H9 (cell line): ENCODE measurements at regions not wholly inside any gene's neighbourhood (a gene's known extent, or its start where the extent isn't known, plus 50 kb on each side); places are given as distances from the start of the nearest gene placed in this dataset.

Experiments used
- DNase-seq: peaks from one replicate; pipeline ENCODE4 v3.0.0-alpha.2; 2017
- H2AFZ ChIP-seq: one replicate; pipeline ENCODE4 v1.6.1; 2013; ENCODE audit warnings: mild to moderate bottlenecking, low read length, control low read depth, moderate library complexity
- H2AK5ac ChIP-seq: 2 replicates; pipeline ENCODE4 v1.6.1; 2013; ENCODE audit warnings: low read length, control low read depth, mixed read lengths; ENCODE audit not compliant: insufficient read length
- H2BK120ac ChIP-seq: one replicate; pipeline ENCODE4 v1.6.1; 2013; ENCODE audit warnings: low read depth, mild to moderate bottlenecking, low read length, control low read depth, inconsistent platforms; ENCODE audit not compliant: poor library complexity, severe bottlenecking
- H2BK12ac ChIP-seq: 2 replicates; pipeline ENCODE4 v1.6.1; 2013; ENCODE audit warnings: low read length, control low read depth, mixed read lengths, low read depth; ENCODE audit not compliant: insufficient read length
- H2BK15ac ChIP-seq: 2 replicates; pipeline ENCODE4 v1.6.1; 2013; ENCODE audit warnings: low read depth, low read length, control low read depth
- H2BK20ac ChIP-seq: one replicate; pipeline ENCODE4 v1.6.1; 2013; ENCODE audit warnings: low read depth, mild to moderate bottlenecking, low read length, control low read depth, inconsistent platforms; ENCODE audit not compliant: poor library complexity, severe bottlenecking
- H2BK5ac ChIP-seq: 2 replicates; pipeline ENCODE4 v1.6.1; 2013; ENCODE audit warnings: low read length, control low read depth, mixed read lengths; ENCODE audit not compliant: insufficient read length
- H3K14ac ChIP-seq: 2 replicates; pipeline ENCODE4 v1.6.1; 2013; ENCODE audit warnings: low read length, control low read depth; ENCODE audit not compliant: insufficient read depth
- H3K18ac ChIP-seq: 2 replicates; pipeline ENCODE4 v1.6.1; 2013; ENCODE audit warnings: low read depth, mild to moderate bottlenecking, mixed read lengths, low read length, control low read depth; ENCODE audit not compliant: insufficient read length
- H3K23ac ChIP-seq: 2 replicates; pipeline ENCODE4 v1.6.1; 2013; ENCODE audit warnings: low read length, control low read depth, mixed read lengths, low read depth; ENCODE audit not compliant: insufficient read length
- H3K23me2 ChIP-seq: 2 replicates; pipeline ENCODE4 v1.6.1; 2013; ENCODE audit warnings: low read depth, mild to moderate bottlenecking, mixed read lengths, low read length, control low read depth; ENCODE audit not compliant: insufficient read length, poor library complexity, severe bottlenecking
- H3K27ac ChIP-seq: 2 replicates; pipeline ENCODE4 v1.5.1; 2013; ENCODE audit warnings: low read length, control low read depth, mixed read lengths, low read depth; ENCODE audit not compliant: insufficient read length
- H3K27me3 ChIP-seq: 2 replicates; pipeline ENCODE4 v1.6.1; 2013; ENCODE audit warnings: low read length, control low read depth, inconsistent platforms; ENCODE audit not compliant: insufficient read depth
- H3K4ac ChIP-seq: 2 replicates; pipeline ENCODE4 v1.6.1; 2013; ENCODE audit warnings: low read depth, mild to moderate bottlenecking, control low read depth, inconsistent platforms, low read length, moderate library complexity
- H3K4me1 ChIP-seq: 2 replicates; pipeline ENCODE4 v1.6.1; 2013; ENCODE audit warnings: low read length, control low read depth, inconsistent platforms; ENCODE audit not compliant: insufficient read depth
- H3K4me2 ChIP-seq: 2 replicates; pipeline ENCODE4 v1.6.1; 2013; ENCODE audit warnings: low read length, control low read depth, mixed read lengths; ENCODE audit not compliant: insufficient read length, insufficient read depth
- H3K56ac ChIP-seq: 2 replicates; pipeline ENCODE4 v1.6.1; 2013; ENCODE audit warnings: low read depth, mild to moderate bottlenecking, mixed read lengths, low read length, control low read depth; ENCODE audit not compliant: insufficient read length
- H3K79me1 ChIP-seq: 2 replicates; pipeline ENCODE4 v1.6.1; 2013; ENCODE audit warnings: low read depth, mild to moderate bottlenecking, moderate library complexity, low read length, control low read depth, inconsistent platforms; ENCODE audit not compliant: insufficient read depth, poor library complexity, severe bottlenecking
- H3K79me2 ChIP-seq: 2 replicates; pipeline ENCODE4 v1.6.1; 2013; ENCODE audit warnings: low read length, control low read depth, inconsistent platforms; ENCODE audit not compliant: insufficient read depth
- H3K9ac ChIP-seq: 2 replicates; pipeline ENCODE4 v1.6.1; 2013; ENCODE audit warnings: low read length, control low read depth, mixed read lengths; ENCODE audit not compliant: insufficient read length; ENCODE audit errors: extremely low read depth
- H3K9me3 ChIP-seq: one replicate; pipeline ENCODE4 v1.6.1; 2013; ENCODE audit warnings: low read depth, low read length, inconsistent platforms; ENCODE audit not compliant: control insufficient read depth
- H3T11ph ChIP-seq: one replicate; pipeline ENCODE4 v1.6.1; 2013; ENCODE audit warnings: mild to moderate bottlenecking, low read length, control low read depth, inconsistent platforms
- H4K20me1 ChIP-seq: one replicate; pipeline ENCODE4 v1.6.1; 2013; ENCODE audit not compliant: control insufficient read depth, insufficient read length, insufficient read depth
- H4K5ac ChIP-seq: 2 replicates; pipeline ENCODE4 v1.6.1; 2013; ENCODE audit warnings: low read depth, mild to moderate bottlenecking, mixed read lengths, low read length, control low read depth; ENCODE audit not compliant: insufficient read length
- H4K8ac ChIP-seq: replicated peaks from 2 replicates; pipeline ENCODE4 v1.6.1; 2013; ENCODE audit warnings: low read length, control low read depth, mixed read lengths, low read depth; ENCODE audit not compliant: insufficient read length
- H4K91ac ChIP-seq: 2 replicates; pipeline ENCODE4 v1.6.1; 2013; ENCODE audit warnings: low read depth, mild to moderate bottlenecking, moderate library complexity, mixed read lengths, low read length, control low read depth; ENCODE audit not compliant: insufficient read length
- H3K27ac Mint-ChIP-seq, 3 experiments: 2 replicates in 2 of 3; 3 replicates in 1 of 3; pipeline ENCODE4 v1.8.0; 2020 to 2021; ENCODE audit warnings: mixed read lengths in 3 of 3, mild to moderate bottlenecking in 1 of 3, moderate library complexity in 1 of 3
- H3K27me3 Mint-ChIP-seq: 2 replicates; pipeline ENCODE4 v1.8.0; 2021; ENCODE audit warnings: low read depth, mild to moderate bottlenecking, moderate library complexity, mixed read lengths
- H3K36me3 Mint-ChIP-seq, 3 experiments: 2 replicates in 2 of 3; 3 replicates in 1 of 3; pipeline ENCODE4 v1.8.0; 2020 to 2021; ENCODE audit warnings: low read depth in 3 of 3, mixed read lengths in 3 of 3; ENCODE audit not compliant: insufficient read depth in 1 of 3
- H3K4me1 Mint-ChIP-seq, 2 experiments: 2 replicates each; pipeline ENCODE4 v1.8.0; 2020; ENCODE audit warnings: mixed read lengths in 2 of 2
- H3K4me3 Mint-ChIP-seq, 2 experiments: 2 replicates in 1 of 2; 3 replicates in 1 of 2; pipeline ENCODE4 v1.8.0; 2020 to 2021; ENCODE audit warnings: mild to moderate bottlenecking in 2 of 2, mixed read lengths in 2 of 2, moderate library complexity in 1 of 2
- H3K9me3 Mint-ChIP-seq, 2 experiments: 2 replicates in 1 of 2; 3 replicates in 1 of 2; pipeline ENCODE4 v1.8.0; 2020; ENCODE audit warnings: mild to moderate bottlenecking in 2 of 2, mixed read lengths in 2 of 2, moderate library complexity in 1 of 2
- CTCF ChIP-seq: fragments of 200-600 bp; sonication (generic); conservative IDR thresholded peaks from 3 replicates; pipeline ENCODE4 v1.8.0; 2021; ENCODE audit warnings: antibody characterized with exemption, mild to moderate bottlenecking
- WGBS: extraction: QIAGEN DNeasy Blood & Tissue Kit; methylation state at CpG from one replicate; pipeline ENCODE4 v1.1.7; 2013; ENCODE audit warnings: missing lambda C conversion rate, low lambda C conversion rate, mixed read lengths; ENCODE audit not compliant: insufficient read length; ENCODE audit errors: extremely low coverage; 5-methylcytosine and 5-hydroxymethylcytosine counted together

GRCh38 chr4:155011163-155011780, 197.2 kb upstream of the NPY2R start:
- Mint-ChIP-seq H3K27me3 (no peaks in the 10 kb centered on the region), H3K36me3 (no peaks in the 10 kb centered on the region; a peak in 1 of 7 replicates), H3K4me3 (no peak overlapping the region), H3K4me1 (no peaks in the 10 kb centered on the region), H3K27ac (no peak overlapping the region), H3K9me3 (no peaks in the 10 kb centered on the region)
- no peaks in the 10 kb centered on the region for H3K9me3 ChIP-seq
- H2BK12ac ChIP-seq: no peak overlapping the region
- no peak overlapping the region for H4K8ac ChIP-seq
- no peak for TF ChIP-seq CTCF
- no CpG with 5 or more reads among the region's 4 CpGs for WGBS
- no peak overlapping the region for H3K56ac ChIP-seq
- DNase-seq: no peak
- no peak overlapping the region for H2BK120ac ChIP-seq
- no peak overlapping the region for H3K27ac ChIP-seq
- H3K79me2 ChIP-seq: no peaks in the 10 kb centered on the region
- no peak overlapping the region for H3K18ac ChIP-seq
- no peaks in the 10 kb centered on the region for H3K23me2 ChIP-seq
- no peaks in the 10 kb centered on the region for H3K27me3 ChIP-seq
- H3K4me1 ChIP-seq: no peaks in the 10 kb centered on the region
- no peak overlapping the region for H4K5ac ChIP-seq
- no peaks in the 10 kb centered on the region for H4K20me1 ChIP-seq
- H2BK5ac ChIP-seq: no peak overlapping the region
- H3K4me2 ChIP-seq: no peak overlapping the region
- no peak overlapping the region for H2AK5ac ChIP-seq
- H3K4ac ChIP-seq: no peak overlapping the region
- no peak overlapping the region for H3K9ac ChIP-seq
- no peak overlapping the region for H2BK15ac ChIP-seq
- H2AFZ ChIP-seq: no peak overlapping the region
- no peak overlapping the region for H3K14ac ChIP-seq
- H3T11ph ChIP-seq: no peak overlapping the region
- no peak overlapping the region for H4K91ac ChIP-seq
- no peak overlapping the region for H3K23ac ChIP-seq
- H3K79me1 ChIP-seq: no peaks in the 10 kb centered on the region
- no peak overlapping the region for H2BK20ac ChIP-seq
